ENCODE measurements at regions not wholly inside any gene's neighbourhood (a gene's known extent, or its start where the extent isn't known, plus 50 kb on each side); places are given as distances from the start of the nearest gene placed in this dataset.
A peak's percentile ranks its signal among the peaks of the same experiment; 100 is the strongest.

GRCh38 chr2:58448065-58448507 lies 207.0 kb upstream of the FANCL start (continued):
- TF ChIP-seq RXRA (IDR thresholded peaks at IDR 0.05; ENCODE audit: insufficient read depth, low read depth, low read length): no peak
- peak; percentile 75 for TF ChIP-seq JUND (IDR thresholded peaks at IDR 0.05; ENCODE audit: low read length)
- TF ChIP-seq KDM4A (IDR thresholded peaks at IDR 0.05; ENCODE audit: low read depth, low read length, severe bottlenecking): no peak
- TF ChIP-seq, protein P1, sequence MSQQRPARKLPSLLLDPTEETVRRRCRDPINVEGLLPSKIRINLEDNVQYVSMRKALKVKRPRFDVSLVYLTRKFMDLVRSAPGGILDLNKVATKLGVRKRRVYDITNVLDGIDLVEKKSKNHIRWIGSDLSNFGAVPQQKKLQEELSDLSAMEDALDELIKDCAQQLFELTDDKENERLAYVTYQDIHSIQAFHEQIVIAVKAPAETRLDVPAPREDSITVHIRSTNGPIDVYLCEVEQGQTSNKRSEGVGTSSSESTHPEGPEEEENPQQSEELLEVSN (IDR thresholded peaks at IDR 0.05): no peak
- TF ChIP-seq TBP (IDR thresholded peaks at IDR 0.05; ENCODE audit: low read depth, low read length): peak; percentile 23; the same call in 1 of the 2 replicates
- TF ChIP-seq, protein P2, sequence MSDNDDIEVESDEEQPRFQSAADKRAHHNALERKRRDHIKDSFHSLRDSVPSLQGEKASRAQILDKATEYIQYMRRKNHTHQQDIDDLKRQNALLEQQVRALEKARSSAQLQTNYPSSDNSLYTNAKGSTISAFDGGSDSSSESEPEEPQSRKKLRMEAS (IDR thresholded peaks at IDR 0.05): peak; percentile 68
- TF ChIP-seq HDAC2 (IDR thresholded peaks at IDR 0.05; ENCODE audit: borderline replicate concordance in 1 of 2, low read depth in 2 of 2, low read length in 2 of 2): no peak; a peak in 1 of 4 replicates
